Stimulated activated naive CD4-positive, alpha-beta T cell (primary cell): ENCODE measurements at regions not wholly inside any gene's neighbourhood (a gene's known extent, or its start where the extent isn't known, plus 50 kb on each side); places are given as distances from the start of the nearest gene placed in this dataset.
"Not testable (repeated sequence)": the region's sequence is repeated elsewhere in the genome, so short reads cannot be mapped to it uniquely, and the experiment has no call there.

Experiments
- DNase-seq, 6 experiments: peaks; one replicate each; lab custom pipeline; 2025; lab: John Stamatoyannopoulos, UW

GRCh38 chrX:46165866-46166265 lies 379.4 kb downstream of the ZNF674 start:
- no peak for DNase-seq

DNA sequence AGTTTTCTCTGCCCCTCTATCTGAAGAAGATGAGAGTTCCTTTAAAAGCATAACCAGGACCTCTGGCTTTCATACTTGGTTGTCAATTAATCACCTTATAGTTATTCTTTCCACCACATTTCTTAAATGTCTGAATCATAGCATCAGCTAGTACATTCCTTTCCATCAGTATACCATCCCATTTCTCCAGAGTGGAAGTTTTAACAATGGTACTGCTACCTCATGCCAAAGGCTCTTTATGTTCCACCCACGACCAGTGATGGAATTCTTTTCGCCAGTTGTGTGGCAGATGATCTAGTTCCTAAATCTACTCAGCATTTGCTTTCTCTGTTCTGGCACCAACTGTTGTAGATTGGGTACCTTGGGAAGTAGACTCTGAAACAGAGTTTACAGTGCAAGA lies 379.8 kb downstream of the ZNF674 start:
- no peak for DNase-seq

DNA sequence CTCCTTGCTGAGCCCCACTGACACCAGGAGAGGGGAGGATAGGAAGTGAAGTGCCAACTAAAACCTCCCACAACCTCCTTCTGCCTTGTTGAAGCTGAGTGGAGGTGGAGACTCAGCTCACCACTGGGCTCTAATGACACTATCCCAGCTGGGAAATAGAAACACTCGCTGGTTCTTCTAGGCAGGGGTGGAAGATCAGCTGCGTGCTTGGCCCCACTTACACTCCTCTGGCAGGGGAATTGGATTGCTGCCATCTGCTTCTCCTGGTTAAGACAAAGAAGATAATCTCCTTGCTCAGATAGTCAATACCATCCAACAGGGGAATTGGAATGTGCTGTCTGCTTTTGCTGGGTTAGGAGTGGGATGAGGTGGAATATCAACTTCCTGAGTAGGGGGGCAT lies 392.5 kb downstream of the ZNF674 start:
- DNase-seq: no peak

DNA sequence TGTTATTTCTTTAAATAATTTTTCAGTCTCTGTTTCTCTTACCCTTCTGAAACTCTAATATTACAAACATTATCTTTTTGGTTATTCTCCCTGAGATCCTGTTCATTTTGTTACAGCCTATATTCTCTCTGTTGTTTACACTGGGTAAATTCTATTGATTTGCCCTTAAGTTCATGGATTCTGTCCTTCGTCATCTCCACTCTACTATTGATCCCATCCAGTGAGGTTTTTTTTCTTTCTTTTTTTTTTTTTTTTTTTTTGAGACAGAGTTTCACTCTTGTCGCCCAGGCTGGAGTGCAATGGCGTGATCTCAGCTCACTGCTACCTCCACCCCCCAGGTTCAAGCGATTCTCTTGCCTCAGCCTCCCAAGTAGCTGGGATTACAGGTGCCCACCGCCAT lies 393.9 kb downstream of the ZNF674 start:
- DNase-seq: not testable (repeated sequence)

- DNase-seq: no peak
Observed at GRCh38 chrX:46144566-46144965, 400.7 kb downstream of the ZNF674 start.

GRCh38 chrX:46140272-46140671 lies 404.9 kb downstream of the ZNF674 start:
- no peak for DNase-seq

- no peak for DNase-seq
Observed at GRCh38 chrX:46130247-46130646, 415.0 kb downstream of the ZNF674 start.

DNA sequence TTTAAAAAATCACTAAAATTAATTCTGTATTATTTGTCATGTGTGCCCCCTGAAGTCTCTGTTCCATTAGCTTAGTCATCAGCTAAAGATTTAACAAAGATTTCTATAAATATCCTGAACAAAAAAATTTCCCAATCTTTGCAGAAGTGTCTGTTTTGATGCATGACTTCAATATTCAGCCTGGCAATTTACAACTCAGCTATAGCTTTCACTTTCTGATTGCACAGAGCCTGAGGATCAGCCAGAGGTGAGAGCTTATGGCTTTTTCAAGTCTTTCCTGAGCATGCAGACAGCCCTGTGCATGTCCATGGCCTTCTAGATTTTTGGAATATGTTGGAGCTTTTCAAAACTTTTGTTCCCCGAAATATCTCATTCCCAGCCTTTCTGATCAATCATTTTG lies 420.1 kb downstream of the ZNF674 start:
- DNase-seq: no peak

DNA sequence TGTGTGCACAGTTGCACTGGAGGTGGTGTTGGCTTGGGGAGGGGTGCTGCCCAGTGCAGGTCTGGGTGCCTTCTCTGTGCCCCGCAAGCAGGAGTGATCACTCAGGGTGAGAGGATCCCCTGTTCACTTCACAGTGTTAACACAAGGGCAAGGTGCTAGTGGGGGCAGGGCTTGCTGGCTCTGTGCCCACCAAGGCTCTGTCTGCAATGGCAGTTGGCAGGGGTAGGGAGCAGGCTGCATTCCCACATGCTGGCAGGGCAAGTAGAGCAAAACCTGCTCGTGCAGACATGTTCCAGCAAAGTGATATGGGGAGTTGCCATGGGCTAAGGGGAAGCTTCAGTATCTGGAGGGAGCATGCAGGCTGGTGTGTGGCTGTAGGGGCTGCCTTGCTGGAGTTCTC lies 428.0 kb downstream of the ZNF674 start:
- DNase-seq: no peak

DNA sequence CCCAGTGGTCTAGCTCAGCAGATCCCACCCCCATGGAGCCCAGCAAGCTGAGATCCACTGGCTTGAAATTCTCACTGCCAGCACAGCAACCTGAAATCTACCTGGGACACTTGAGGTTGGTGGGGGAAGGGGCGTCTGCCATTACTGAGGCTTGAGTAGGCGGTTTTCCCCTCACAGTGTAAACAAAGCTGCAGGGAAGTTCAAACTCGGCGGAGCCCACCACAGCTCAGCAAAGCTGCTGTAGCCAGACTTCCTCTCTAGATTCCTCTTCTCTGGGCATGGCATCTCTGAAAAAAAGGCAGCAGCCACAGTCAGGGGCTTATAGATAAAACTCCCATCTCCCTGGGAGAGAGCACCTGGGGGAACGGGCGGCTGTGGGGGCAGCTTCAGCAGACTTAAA lies 457.9 kb downstream of the ZNF674 start:
- peak in 1 of 6 experiments; percentile 0 for DNase-seq

GRCh38 chrX:46080121-46080520 lies 465.1 kb downstream of the ZNF674 start:
- DNase-seq: not testable (repeated sequence)

- no peak for DNase-seq
Observed at GRCh38 chrX:46072791-46073190, 472.4 kb downstream of the ZNF674 start.

DNA sequence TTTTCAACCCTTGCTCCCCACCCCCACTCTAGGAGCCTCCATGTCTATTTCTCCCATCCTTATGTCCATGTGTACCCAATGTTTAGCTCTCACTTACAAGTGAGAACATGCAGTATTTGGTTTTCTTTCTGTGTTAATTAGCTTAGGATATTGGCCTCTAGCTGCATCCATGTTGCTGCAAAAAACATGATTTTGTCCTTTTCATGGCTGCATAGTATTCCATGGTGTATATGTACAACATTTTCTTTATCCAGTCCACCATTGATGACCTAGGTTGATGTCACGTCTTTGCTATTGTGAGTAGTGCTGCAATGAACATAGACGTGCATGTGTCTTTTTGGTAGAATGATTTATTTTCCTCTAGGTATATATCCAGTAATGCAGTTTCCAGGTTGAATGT lies 472.8 kb downstream of the ZNF674 start:
- no peak for DNase-seq

DNA sequence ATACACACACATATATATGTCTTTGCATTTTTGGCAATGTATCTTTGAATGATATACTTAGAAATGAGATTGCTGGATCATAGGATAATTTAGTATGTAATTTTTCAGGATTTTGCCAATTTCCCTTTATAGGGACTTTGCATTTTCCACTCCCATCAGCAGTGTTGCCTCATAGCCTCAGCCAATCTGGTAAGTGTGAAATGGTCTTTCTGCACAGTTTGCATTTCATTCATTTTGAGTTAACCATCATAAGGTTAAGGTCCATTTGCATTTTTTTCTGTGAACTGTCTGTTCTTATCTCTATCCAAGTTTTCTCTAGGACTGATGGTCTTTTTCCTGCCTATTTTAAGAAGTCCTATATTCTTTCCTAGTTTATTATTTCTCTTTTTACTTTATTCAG lies 474.8 kb downstream of the ZNF674 start:
- no peak for DNase-seq

DNA sequence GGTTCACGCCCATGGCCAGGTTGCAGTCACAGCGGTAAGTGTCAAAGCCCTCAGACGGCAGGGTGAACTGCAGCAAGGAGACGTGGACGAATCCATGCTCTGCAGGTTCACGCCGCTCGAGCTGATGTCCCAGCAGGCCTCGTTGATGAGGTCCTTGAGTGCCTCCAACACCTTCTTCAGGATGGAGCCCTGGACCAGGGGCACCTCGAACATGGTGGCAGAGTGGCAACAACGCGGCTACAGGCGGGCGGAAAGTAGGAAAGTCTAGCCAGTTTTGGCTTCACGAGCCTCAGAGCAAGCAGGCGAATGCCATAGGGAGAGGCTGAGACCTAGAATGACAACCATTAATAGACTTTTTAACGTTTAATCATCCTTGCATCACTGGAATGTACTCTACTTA lies 485.9 kb downstream of the ZNF674 start:
- DNase-seq: no peak

DNA sequence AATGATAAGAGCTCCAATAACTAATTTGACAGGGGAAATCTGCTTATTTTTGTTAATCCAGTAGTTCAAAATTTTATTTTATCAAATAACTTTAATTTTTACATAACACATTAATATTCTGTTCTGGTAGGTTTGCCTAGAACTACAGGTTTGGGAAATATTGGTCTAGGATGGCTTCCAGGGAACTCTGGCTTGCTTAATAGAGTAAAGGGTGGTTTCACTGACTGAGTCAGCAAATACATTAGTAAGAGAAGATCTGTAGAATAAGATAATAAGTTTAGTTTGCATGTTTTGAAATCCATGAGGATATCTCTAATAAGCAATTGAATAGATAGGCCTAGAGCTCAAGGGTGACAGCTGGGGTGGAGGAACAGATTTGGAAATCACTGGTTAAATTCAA lies 500.7 kb downstream of the ZNF674 start:
- no peak for DNase-seq

GRCh38 chrX:46040001-46040400 lies 505.2 kb downstream of the ZNF674 start:
- no peak for DNase-seq

DNA sequence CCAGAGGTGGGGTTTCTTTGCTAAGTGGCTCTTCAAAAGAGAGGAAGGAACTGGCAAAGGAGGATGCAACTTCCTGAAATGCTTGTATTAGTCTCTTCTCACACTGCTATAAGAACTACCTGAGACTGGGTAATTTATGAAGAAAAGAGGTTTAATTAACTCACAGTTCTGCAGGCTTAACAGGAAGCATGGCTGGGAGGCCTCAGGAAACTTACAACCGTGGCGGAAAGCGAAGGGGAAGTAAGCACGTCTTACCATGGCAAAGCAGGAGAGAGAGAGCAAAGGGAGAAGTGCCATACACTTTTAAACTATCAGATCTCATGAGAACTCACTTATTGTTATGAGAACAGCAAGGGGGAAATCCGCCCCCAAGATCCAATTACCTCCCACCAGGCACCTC lies 505.7 kb downstream of the ZNF674 start:
- DNase-seq: no peak

GRCh38 chrX:46036508-46036907 lies 508.7 kb downstream of the ZNF674 start:
- DNase-seq: no peak

GRCh38 chrX:46034868-46035267 lies 510.4 kb downstream of the ZNF674 start:
- no peak for DNase-seq

DNA sequence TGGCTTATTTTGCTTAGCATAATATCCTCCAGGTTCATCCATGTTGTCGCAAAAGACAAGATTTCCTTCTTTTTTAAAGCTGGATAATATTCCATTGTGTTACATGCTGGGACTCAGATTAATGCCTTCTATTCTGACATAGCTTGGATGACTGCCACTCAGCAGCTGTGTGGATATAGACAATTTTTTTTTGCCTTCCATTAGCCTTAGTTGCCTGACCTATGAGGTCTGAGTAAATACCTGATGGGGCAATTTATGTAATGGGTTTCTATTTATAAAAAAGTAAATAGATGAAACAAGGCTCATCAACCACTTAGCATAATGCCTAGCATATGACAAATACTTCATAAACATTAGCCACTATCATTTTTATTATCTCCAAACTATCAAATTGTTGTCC lies 515.4 kb downstream of the ZNF674 start:
- DNase-seq: no peak

DNA sequence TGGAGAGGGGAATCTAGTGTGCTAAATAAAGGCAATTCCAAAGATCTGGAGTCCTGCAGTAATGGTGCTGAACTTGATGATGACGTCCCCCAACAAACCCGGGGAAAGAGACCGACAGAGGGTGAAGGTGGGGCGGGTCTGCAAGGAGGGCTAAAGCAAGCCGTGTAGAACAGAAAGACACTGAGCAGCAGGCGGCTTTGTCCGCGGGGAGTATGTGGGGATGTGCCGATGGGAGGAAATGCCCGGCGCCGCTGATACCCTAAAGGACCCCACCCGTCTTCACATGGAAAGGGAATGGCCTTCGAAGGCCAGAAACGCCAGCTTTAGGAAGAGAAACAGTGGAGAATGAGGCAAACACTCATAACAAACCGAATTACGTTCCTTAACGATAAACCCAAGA lies 528.9 kb downstream of the ZNF674 start:
- no peak for DNase-seq

DNA sequence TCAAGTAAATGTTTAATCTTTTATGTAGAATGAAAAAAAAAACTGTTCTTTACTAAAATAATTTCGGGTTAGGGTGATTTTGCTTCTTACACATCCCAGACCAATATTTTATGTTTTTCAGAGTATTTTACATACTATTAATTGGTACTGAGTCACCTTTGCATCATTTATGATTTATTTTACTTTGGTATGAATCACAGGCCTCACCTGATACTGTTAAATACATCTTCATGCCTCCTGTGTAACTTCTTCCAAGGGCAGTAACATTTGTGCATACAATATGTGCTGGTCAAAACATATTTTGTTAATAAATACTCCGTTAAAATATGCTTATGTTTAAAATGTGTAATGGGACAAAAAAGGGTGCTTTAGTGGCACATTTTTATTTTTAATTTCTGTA lies 529.6 kb downstream of the ZNF674 start:
- DNase-seq: no peak

DNA sequence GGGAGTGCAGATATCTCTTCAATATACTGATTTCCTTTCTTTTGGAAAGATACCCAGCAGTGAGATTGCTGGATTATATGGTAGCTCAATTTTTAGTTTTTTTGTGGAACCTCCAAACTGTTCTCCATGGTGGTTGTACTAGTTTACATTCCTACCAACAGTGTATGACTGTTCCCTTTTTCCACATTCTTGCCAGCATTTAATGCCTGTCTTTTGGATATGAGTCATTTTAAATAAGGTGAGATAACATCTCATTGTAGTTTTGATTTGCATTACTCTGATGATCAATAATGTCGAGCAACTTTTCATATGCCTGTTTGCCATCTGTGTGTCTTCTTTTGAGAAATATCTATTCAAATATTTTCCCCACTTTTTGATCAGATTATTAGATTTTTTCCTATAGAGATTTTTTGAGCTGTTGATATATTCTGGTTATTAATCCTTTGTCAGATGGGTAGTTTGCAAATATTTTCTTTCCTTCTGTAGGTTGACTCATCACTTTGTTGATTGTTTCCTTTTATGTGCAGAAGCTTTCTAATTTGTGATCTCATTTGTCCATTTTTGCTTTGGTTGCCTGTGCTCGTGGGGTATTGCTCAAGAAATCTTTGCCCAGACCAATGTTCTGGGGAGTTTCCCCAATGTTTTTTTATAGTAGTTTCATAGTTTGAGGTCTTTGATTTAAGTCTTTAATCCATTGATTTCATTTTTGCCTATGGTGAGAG lies 552.7 kb downstream of the ZNF674 start:
- DNase-seq: no peak

DNA sequence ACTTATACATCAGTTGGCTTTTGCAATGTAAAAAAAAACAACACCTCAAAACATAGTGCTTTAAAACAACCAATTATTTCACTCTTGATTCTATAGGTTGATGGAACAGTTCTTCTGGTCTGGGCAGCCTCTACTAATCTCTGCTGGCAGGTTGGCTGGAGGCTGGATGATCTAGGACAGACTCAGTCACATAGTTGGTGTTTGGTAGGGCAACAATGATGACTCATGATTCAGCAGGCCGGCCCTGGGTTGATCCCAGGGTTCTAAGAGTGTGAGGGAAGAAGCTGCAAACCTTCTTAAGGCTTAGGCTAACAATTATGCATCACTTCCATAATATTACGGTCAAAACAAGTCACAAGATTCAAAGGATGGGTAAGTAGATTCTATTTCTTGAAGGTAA lies 558.2 kb downstream of the ZNF674 start:
- DNase-seq: no peak
